GM12891 (cell line): ENCODE measurements at regions not wholly inside any gene's neighbourhood (a gene's known extent, or its start where the extent isn't known, plus 50 kb on each side); places are given as distances from the start of the nearest gene placed in this dataset.

Source experiments
- POLR2A ChIP-seq: IDR thresholded peaks from 2 replicates; pipeline ENCODE4 v1.6.1; 2011; ENCODE audit warnings: low read depth, low read length, control low read depth
- POLR2AphosphoS5 ChIP-seq: IDR thresholded peaks from 2 replicates; pipeline ENCODE4 v1.6.1; 2011; ENCODE audit warnings: low read depth, low read length, control low read depth
- TAF1 ChIP-seq: IDR thresholded peaks from 2 replicates; pipeline ENCODE4 v1.6.1; 2011; ENCODE audit warnings: low read depth, low read length, control low read depth

DNA sequence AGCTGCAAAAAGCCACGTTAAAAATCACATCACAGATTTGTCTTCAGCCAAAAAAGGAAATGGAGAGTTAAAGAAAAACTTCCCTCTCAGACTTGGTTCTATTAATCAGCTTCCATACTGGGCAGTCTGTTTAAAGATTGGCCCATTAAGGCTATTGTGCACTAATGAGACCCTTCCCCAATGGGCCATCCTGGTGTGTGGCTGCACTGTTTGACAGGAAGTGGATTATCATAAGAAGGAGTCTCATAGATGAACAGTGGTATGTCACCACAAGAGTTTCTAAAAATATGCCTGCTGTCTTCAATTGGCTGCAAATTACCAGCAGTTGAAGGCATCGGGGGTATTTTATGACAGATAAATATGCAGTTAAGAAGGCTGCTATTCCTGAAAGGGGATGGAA lies 247.6 kb upstream of the THSD7B start:
- TF ChIP-seq POLR2A (no peak), TAF1 (no peak), POLR2AphosphoS5 (no peak)
